SW 1271 (cell line): ENCODE measurements at regions not wholly inside any gene's neighbourhood (a gene's known extent, or its start where the extent isn't known, plus 50 kb on each side); places are given as distances from the start of the nearest gene placed in this dataset.
A peak's percentile ranks its signal among the peaks of the same experiment; 100 is the strongest.

Experiments
- DNase-seq, 2 experiments: peaks; one replicate each; lab custom pipeline; 2025; lab: John Stamatoyannopoulos, UW

- DNase-seq: no peak
Observed at GRCh38 chr2:234676109-234676782, 179.4 kb upstream of the ARL4C start.

DNA sequence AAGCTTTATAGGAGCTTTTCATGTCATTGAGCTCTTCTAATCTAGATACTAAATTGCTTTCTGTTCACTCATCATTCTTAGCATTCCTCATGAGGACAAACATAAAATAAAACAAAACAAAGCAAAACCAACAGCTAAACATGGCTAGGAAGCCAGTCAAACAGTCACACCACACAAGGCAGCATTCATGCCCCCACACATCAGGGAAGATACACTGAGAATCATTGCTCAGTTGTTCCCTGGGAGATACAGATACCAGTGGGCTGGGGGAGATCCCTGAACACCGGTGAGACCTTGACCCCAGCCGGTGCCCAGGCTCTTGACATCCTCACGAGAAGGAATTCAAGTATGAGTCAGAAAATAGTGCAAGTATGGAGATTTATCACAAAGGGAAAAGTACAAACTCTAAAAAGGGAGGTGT is 177.9 kb upstream of the ARL4C start:
- peak in 1 of 2 experiments; percentile 40 for DNase-seq

DNA sequence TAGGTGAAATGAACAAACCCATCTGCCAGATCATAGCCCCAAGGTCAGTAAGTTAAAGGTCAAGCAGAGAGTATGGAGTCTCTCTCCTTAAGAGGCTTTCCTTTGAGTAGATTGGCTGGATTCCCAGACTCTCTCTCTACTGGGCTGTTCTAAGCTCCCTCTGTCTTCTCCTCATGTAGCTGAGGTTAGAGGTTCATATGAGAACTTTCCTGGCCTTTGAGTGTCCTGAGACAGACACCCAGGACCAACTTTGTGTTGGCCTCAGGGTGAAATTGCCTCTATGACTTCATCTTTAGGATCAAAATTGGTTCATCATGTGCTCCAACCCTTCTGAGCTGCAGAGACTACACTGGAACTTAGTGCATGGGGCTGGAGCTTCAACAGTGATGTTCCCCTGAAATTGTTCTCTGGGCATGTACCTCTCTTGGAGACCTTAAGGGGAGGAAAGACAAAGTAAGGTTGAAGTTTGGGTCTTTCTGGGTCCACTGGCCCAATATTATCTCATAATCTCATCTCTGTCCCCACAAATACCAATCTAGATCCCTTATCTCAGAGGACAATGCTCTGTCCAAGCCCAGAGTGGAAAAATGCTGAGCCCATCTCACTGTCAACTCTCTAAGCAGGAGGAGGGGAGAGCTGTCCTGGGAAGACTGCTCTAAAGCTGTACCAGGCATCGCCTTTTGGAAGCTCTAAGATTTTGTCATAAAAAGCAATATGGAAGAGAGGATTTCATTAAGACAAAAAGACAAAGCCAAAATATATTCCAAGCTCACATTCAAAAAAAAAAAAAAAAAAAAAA is 177.3 kb upstream of the ARL4C start:
- DNase-seq: no peak

- DNase-seq: no peak
Observed at GRCh38 chr2:234673501-234673900, 176.6 kb upstream of the ARL4C start.

GRCh38 chr2:234672498-234673150 is 175.7 kb upstream of the ARL4C start:
- no peak for DNase-seq

DNA sequence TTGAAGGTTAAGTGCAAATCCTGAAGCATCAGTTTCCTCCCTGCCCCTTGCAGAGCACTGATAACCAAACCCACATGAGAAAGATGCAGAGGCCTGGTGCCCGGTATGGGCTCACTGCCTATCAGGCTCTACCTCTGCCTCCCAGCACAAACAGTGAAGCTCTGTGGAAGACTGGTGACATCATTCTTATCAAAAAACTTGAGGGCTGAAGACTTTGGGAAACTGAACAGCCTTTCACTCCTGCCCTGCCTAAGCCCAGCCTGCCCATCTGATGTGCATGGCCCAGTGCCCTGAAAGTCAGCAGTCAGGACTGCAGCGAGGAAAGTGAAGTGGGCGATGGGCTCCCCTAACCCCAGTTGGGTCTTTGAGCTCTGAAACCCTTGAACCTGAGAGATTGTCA is 174.8 kb upstream of the ARL4C start:
- DNase-seq: no peak

GRCh38 chr2:234671231-234671630 is 174.3 kb upstream of the ARL4C start:
- no peak for DNase-seq

DNA sequence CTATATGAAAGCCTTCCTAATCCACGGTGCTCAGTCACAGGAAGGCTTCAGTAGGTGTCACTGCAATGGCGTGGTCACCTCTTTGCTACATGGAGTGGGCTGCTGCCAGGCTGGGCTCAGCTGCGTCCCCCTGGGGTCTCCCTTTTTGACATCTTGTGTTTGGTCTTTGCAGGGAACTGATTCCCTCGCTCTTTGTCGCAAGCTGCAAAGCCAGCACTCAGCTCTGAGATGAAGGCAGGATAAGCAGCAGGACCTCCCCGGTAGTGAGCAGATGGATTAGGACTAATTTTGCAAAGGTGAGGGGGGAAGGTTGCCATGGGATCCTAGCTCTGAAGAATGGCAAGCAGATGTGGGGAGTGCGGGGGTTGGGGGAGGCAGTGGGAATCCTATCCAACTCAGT is 173.9 kb upstream of the ARL4C start:
- no peak for DNase-seq

- peak in 1 of 2 experiments; percentile 68 for DNase-seq
Observed at GRCh38 chr2:234670052-234670451, 173.2 kb upstream of the ARL4C start.

DNA sequence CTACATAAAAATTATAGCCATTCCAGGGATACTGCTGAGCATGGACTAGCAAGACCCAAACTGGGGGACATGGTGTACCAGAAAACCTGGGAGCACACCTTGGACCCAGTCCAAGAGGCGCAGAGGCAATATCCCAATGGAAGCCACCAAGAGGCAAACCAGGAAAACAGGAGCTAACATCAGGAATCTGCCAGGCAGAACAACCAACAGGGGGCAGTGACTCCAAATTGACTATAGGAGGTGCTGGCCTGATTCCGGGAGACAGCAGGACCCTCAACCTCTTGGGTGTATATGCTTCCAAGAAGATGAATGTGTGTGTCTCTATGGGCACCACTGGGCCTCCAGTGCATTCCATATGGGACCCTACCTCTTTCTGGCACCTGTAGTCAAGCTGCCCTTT is 172.7 kb upstream of the ARL4C start:
- no peak for DNase-seq

- DNase-seq: no peak
Observed at GRCh38 chr2:234669001-234669400, 172.1 kb upstream of the ARL4C start.

- DNase-seq: no peak
Observed at GRCh38 chr2:234666911-234667310, 170.0 kb upstream of the ARL4C start.

GRCh38 chr2:234665304-234665703 is 168.4 kb upstream of the ARL4C start:
- DNase-seq: no peak

- DNase-seq: no peak
Observed at GRCh38 chr2:234661849-234662248, 165.0 kb upstream of the ARL4C start.

DNA sequence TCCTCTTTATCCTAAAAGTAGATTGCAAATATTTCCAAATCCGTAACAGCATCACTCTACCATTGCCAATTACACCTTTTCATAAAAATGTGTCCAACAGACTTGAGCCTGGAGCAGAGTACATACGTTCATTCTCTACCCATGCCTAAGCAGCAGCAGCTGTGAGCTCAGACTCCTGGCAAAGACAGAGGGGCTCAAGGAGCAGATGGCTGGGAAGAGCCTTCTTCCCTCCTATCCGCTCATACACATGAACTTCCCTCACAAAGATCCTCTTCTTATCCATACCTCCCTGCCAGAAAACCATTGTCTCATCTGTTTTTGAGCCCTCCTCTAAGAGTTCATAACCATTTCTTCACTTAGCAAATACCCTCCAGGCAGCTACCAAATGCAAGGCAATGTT is 164.3 kb upstream of the ARL4C start:
- no peak for DNase-seq

GRCh38 chr2:234655706-234656105 is 158.8 kb upstream of the ARL4C start:
- no peak for DNase-seq

DNA sequence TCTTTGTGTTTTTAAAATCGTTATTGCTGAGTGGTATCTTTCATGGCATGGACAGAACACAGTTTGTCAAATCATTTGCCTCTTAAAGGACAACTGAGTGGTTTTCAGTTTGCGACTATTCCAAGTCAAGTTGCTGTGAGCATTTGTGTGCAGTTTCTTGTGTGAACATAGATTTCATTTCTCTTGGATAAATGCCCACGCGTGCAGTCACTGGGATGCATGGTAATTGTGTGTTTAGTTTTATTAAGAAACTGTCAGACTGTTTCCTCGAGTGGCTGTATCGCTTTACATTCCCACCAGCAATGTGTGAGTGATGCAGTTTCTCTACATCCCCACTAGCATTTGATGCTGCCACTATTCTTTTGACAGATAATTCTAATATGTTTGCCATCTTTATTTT is 154.0 kb upstream of the ARL4C start:
- no peak for DNase-seq

GRCh38 chr2:234649951-234650350 is 153.1 kb upstream of the ARL4C start:
- no peak for DNase-seq

DNA sequence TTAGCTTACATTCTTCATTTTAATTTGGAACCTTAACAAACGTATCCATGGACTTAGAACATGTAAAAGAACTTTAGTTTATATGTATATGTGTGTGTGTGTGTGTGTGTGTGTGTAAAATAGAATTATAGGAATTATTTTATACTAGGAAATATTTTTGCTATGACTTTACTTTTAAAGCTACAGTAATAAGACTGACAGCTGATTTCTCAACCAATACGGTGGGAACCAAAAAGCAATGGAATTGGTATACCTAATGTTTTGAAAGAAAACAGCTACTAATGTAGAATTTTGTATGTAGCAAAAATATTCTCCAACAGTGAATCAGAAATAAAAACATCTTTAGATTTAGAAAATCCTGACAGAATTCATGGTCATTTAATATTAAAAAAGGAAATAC is 146.5 kb upstream of the ARL4C start:
- DNase-seq: no peak

DNA sequence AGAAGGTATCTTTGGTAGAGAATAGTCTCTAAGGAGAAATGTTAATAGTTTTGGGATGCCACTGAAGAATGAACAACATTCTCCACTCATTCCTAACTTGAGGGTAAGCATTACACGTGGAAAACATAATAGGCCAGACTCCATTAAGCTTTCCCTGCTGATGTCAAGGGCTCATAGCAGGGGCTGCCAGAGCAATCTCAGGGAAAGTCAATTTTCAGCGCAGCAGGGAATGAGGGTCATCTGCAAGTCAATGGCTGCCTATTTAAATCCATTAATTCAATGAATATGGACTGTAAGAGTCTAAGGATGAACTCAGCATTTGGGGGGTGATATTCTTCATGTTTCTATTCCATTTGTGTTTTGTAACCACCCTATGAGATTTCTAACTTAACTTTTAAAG is 144.2 kb upstream of the ARL4C start:
- DNase-seq: no peak

DNA sequence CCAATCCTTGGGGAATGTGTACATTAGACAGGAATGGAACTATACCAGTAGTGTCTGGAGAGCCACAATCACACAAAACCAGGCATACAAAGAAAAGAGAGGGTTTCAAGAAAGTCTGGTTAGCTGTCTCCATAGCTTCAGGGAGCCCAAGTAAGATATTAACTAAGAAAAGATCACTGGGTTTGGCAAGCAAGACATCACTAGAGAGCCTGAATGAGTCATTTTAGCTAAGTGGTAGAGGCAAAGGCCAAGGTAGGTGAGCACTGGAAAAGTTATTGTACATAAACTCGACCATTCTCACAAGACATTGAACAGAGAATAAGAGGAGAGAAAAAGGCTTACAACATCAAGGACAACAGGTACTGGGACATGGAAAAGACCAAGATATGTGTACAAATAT is 143.8 kb upstream of the ARL4C start:
- no peak for DNase-seq

DNA sequence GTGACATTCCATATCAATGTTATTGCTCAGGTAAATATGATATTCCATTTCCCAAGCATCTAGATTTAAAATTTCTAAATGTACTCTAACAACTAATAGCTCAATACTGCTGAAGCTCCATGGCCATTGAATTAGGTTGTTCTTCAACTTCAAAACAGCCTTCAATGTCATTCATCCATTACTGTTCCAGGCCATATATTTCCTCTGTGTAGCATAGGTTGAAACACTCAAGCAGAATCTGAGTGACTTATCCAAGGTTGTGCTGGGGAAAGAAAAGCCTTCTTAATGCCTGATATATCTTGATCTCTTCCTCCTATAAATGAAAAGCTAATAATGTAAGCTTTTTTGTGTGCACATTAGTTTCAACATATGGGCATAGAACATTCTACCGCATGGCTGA is 142.1 kb upstream of the ARL4C start:
- DNase-seq: no peak

- no peak for DNase-seq
Observed at GRCh38 chr2:234635284-234635683, 138.4 kb upstream of the ARL4C start.
